Endothelial cell of umbilical vein (primary cell): ENCODE measurements at regions not wholly inside any gene's neighbourhood (a gene's known extent, or its start where the extent isn't known, plus 50 kb on each side); places are given as distances from the start of the nearest gene placed in this dataset.

Source experiments
- BruUV-seq: library from RNA; stranded (reverse); fragments of 400-500 nt; replicated peaks from 2 replicates; lab custom pipeline; 2021; lab: Mats Ljungman, UMichigan
- CTCF ChIA-PET: fragments of 300-600, 350-600 bp; sonication (Branson Sonifier 250); formaldehyde crosslinking; loops from one replicate; lab custom pipeline; 2021; ENCODE audit warnings: antibody characterized with exemption, inconsistent platforms; lab: Charles Lee
- POLR2A ChIA-PET: fragments of 300-600, 350-600 bp; sonication (Branson Sonifier 250); formaldehyde crosslinking; loops from one replicate; lab custom pipeline; 2021; ENCODE audit warnings: antibody characterized with exemption, inconsistent platforms; lab: Charles Lee
- DNase-seq: peaks from one replicate; pipeline ENCODE4 v3.0.0-alpha.2; 2011; ENCODE audit warnings: low read depth, low spot score
- FAIRE-seq: peaks from 2 replicates; lab custom pipeline; 2011; peaks lifted over from hg19 to GRCh38; lab: Jason Lieb, UNC
- H2AFZ ChIP-seq: 2 replicates; pipeline ENCODE4 v1.6.0; 2012; ENCODE audit warnings: low read depth, low read length, control low read depth, inconsistent platforms
- H3K27ac ChIP-seq: 2 replicates; pipeline ENCODE4 v1.5.1; 2011; ENCODE audit warnings: low read depth, mild to moderate bottlenecking, control low read depth, low read length, moderate library complexity; ENCODE audit not compliant: insufficient read depth
- H3K27me3 ChIP-seq, 2 experiments: 2 replicates each; pipeline versions ENCODE4 v1.6.0 to v1.6.1; 2011; ENCODE audit warnings: low read length in 2 of 2, mixed read lengths in 1 of 2; ENCODE audit not compliant: control insufficient read depth in 2 of 2, insufficient read depth in 2 of 2
- H3K36me3 ChIP-seq, 2 experiments: 2 replicates in 1 of 2; 3 replicates in 1 of 2; pipeline ENCODE4 v1.5.1; 2011; ENCODE audit warnings: low read length in 2 of 2, mild to moderate bottlenecking in 1 of 2, moderate library complexity in 1 of 2; ENCODE audit not compliant: control insufficient read depth in 2 of 2, insufficient read depth in 2 of 2; ENCODE audit errors: extremely low read depth in 1 of 2
- H3K4me1 ChIP-seq: 3 replicates; pipeline ENCODE4 v1.5.1; 2011; ENCODE audit warnings: mild to moderate bottlenecking, low read length; ENCODE audit not compliant: control insufficient read depth, insufficient read depth; ENCODE audit errors: extremely low read depth
- H3K4me2 ChIP-seq: 2 replicates; pipeline ENCODE4 v1.6.1; 2011; ENCODE audit warnings: low read length, control low read depth, mixed read lengths; ENCODE audit not compliant: insufficient read depth
- H3K4me3 ChIP-seq, 3 experiments: fragments of 200-600 bp in 1 of 3; sonication (generic), shearing (Covaris generic) in 1 of 3; replicated peaks in 1 of 3; 2 replicates each; pipeline ENCODE4 v1.5.1; 2011 to 2016; ENCODE audit warnings: control low read depth in 3 of 3, low read length in 3 of 3, mild to moderate bottlenecking in 2 of 3, inconsistent platforms in 1 of 3, low read depth in 1 of 3, moderate library complexity in 1 of 3; ENCODE audit not compliant: insufficient read depth in 1 of 3
- H3K79me2 ChIP-seq: 2 replicates; pipeline ENCODE4 v1.6.0; 2012; ENCODE audit warnings: low read length, inconsistent platforms; ENCODE audit not compliant: control insufficient read depth, insufficient read depth
- H3K9ac ChIP-seq: replicated peaks from 2 replicates; pipeline ENCODE3; 2011; ENCODE audit warnings: low read length, control low read depth; ENCODE audit not compliant: insufficient read depth; ENCODE audit errors: extremely low read depth
- H3K9me1 ChIP-seq: replicated peaks from 3 replicates; pipeline ENCODE4 v1.6.0; 2011; ENCODE audit warnings: mild to moderate bottlenecking, low read length; ENCODE audit not compliant: control insufficient read depth, insufficient read depth; ENCODE audit errors: extremely low read depth
- H3K9me3 ChIP-seq: replicated peaks from 2 replicates; pipeline ENCODE4 v1.5.1; 2012; ENCODE audit warnings: low read length, inconsistent platforms; ENCODE audit not compliant: control insufficient read depth, insufficient read depth
- H4K20me1 ChIP-seq: replicated peaks from 2 replicates; pipeline ENCODE3; 2011; ENCODE audit warnings: mild to moderate bottlenecking, low read length; ENCODE audit not compliant: control insufficient read depth, insufficient read depth; ENCODE audit errors: extremely low read depth
- CTCF ChIP-seq, 2 donors: IDR thresholded peaks; 1 replicate in 1 of 2; 2 replicates in 1 of 2; pipeline ENCODE4 v1.5.1; 2011; ENCODE audit warnings: low read length in 2 of 2, mild to moderate bottlenecking in 2 of 2, moderate library complexity in 2 of 2, control low read depth in 1 of 2, inconsistent platforms in 1 of 2, low read depth in 1 of 2; ENCODE audit not compliant: insufficient read depth in 1 of 2; ENCODE audit errors: extremely low read depth in 1 of 2
- EZH2 ChIP-seq: IDR thresholded peaks from 2 replicates; pipeline ENCODE4 v1.6.1; 2012; ENCODE audit warnings: borderline replicate concordance, low read depth, mild to moderate bottlenecking, moderate library complexity, low read length, inconsistent platforms; ENCODE audit not compliant: severe bottlenecking
- FOS ChIP-seq: IDR thresholded peaks from 2 replicates; pipeline ENCODE4 v1.6.1; 2011; ENCODE audit warnings: mild to moderate bottlenecking, low read length, moderate library complexity, borderline replicate concordance; ENCODE audit not compliant: insufficient read depth
- GATA2 ChIP-seq: IDR thresholded peaks from 2 replicates; pipeline ENCODE4 v1.7.0; 2011; ENCODE audit warnings: low read depth, mild to moderate bottlenecking, moderate library complexity, mixed read lengths, low read length; ENCODE audit not compliant: insufficient read length, insufficient read depth
- JUN ChIP-seq: IDR thresholded peaks from 2 replicates; pipeline ENCODE4 v1.6.1; 2011; ENCODE audit warnings: borderline replicate concordance, low read depth; ENCODE audit not compliant: insufficient read length, insufficient read depth
- MAX ChIP-seq: IDR thresholded peaks from 2 replicates; pipeline ENCODE4 v1.6.1; 2011; ENCODE audit not compliant: insufficient read depth, insufficient read length
- MYC ChIP-seq: IDR thresholded peaks from one replicate; pipeline ENCODE4 v1.6.1; 2011; ENCODE audit warnings: mild to moderate bottlenecking, low read depth, low read length
- POLR2A ChIP-seq: IDR thresholded peaks from 2 replicates; pipeline ENCODE4 v1.6.1; 2012; ENCODE audit warnings: low read depth, mild to moderate bottlenecking, control low read depth, low read length
- POLR2AphosphoS5 ChIP-seq: IDR thresholded peaks from 2 replicates; pipeline ENCODE4 v1.6.1; 2012; ENCODE audit warnings: low read depth, mild to moderate bottlenecking, control low read depth, low read length, moderate library complexity; ENCODE audit not compliant: insufficient read depth
- dilution Hi-C: fragments of 300-500 bp; cut with MboI; formaldehyde crosslinking; loops from one replicate; pipeline ENCODE4 v1.15.0; 2019; ENCODE audit warnings: low sequenced_read_pairs; ENCODE audit not compliant: extremely low pct_ligation_motif_present
- intact Hi-C: fragments of 100-400 bp; cut with micrococcal nuclease; formaldehyde crosslinking; loops from one replicate; pipeline ENCODE4 v1.10.0; 2022

GRCh38 chr2:154614906-154615305 is 83.6 kb upstream of the KCNJ3 start:
- Histone ChIP-seq H3K9ac (no peak overlapping the region), H3K27me3 (no peaks in the 10 kb centered on the region), H3K27ac (no peak overlapping the region), H4K20me1 (no peaks in the 10 kb centered on the region), H3K4me3 (no peak overlapping the region), H3K4me2 (no peak overlapping the region), H3K9me3 (no peaks in the 10 kb centered on the region), H3K4me1 (no peaks in the 10 kb centered on the region), H3K36me3 (no peaks in the 10 kb centered on the region), H3K9me1 (no peaks in the 10 kb centered on the region), H3K79me2 (no peaks in the 10 kb centered on the region), H2AFZ (no peak overlapping the region)
- no TSS peak for BruUV-seq
- no peak for FAIRE-seq
- DNase-seq = no peak
- intact Hi-C loops (no loop called here), dilution Hi-C loops (no loop called here)
- POLR2A ChIA-PET = no interaction called here
- TF ChIP-seq MYC (no peak), MAX (no peak), CTCF (IDR thresholded peaks at IDR 0.05; ENCODE audit: extremely low read depth in 1 of 2, insufficient read depth in 1 of 2, low read depth in 1 of 2, low read length in 2 of 2) (no peak), GATA2 (no peak), POLR2A (no peak), EZH2 (no peak), FOS (no peak), JUN (no peak), POLR2AphosphoS5 (no peak)
- CTCF ChIA-PET = no interaction called here
